NCI-H1092 (cell line): ENCODE measurements at regions not wholly inside any gene's neighbourhood (a gene's known extent, or its start where the extent isn't known, plus 50 kb on each side); places are given as distances from the start of the nearest gene placed in this dataset.

Source experiments
- DNase-seq: peaks from one replicate; lab custom pipeline; 2025; lab: John Stamatoyannopoulos, UW

DNA sequence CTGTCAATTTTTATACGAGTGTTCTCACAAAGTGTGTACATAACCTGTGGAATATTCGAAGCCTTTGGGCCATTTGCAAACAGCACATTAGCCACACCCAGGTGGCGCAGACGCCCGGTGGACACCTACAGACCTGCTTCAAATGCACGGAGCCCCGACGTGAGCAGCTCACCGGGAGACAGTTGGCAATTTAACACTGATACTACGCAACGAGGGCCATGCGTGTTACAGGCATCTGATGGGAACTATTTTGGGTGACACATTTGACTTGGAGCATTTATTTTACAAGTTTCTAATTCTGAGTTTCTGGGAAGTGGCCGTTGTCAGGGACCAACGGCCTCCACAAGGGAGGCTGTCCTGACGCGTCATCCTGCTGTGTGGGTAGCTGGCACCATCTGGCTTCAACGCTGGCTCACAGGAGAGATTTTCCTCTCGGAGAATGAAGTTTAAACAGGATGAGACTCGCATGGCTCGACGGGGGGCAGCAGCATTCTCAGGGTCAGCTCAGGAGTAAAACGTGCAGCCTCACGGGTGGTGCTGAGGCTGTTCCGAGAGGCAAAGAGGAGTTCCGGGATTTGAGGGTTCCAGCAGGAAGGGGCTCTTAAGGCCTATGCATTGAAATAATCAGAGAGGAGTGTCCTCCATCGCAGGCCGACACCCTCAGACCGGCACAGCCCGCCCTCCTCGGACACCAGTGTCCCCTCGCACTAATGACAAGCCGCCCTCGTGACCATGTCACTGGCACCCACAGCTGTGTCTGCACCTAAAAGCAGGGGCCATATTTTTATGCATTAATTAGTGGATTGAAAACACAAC is 207.4 kb downstream of the DLL1 start:
- no peak for DNase-seq

GRCh38 chr6:170082531-170083187 is 208.2 kb downstream of the DLL1 start:
- DNase-seq, result no peak

GRCh38 chr6:170082067-170082466 is 208.8 kb downstream of the DLL1 start:
- no peak for DNase-seq

- no peak for DNase-seq
These were observed 209.3 kb downstream of the DLL1 start for GRCh38 chr6:170081556-170081955.

GRCh38 chr6:170080828-170081371 is 210.0 kb downstream of the DLL1 start:
- DNase-seq, result peak; percentile 76

- DNase-seq, result no peak
These were observed 210.6 kb downstream of the DLL1 start for GRCh38 chr6:170080169-170080827.

- DNase-seq, result no peak
These were observed 214.3 kb downstream of the DLL1 start for GRCh38 chr6:170076466-170077165.

- peak; percentile 15 for DNase-seq
These were observed 215.1 kb downstream of the DLL1 start for GRCh38 chr6:170075659-170076223.

DNA sequence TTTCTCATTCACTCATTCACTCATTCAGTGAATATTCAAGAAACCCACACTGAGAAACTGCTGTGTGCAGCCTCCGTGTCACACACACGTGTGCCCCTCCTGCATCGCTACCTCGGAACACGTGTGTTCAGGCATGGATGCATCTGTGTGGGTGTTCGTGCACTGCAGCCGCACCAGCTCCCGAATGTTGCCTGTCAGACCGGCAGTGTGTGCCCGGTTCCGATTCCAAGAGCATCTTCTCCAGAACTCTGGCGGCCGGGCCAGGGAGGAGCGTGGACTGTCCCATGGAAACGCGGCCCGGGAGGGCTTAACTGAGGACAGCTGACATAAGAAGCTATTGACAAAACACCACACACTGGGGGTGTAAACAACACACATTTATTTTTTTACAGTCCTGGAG is 216.0 kb downstream of the DLL1 start:
- no peak for DNase-seq

DNA sequence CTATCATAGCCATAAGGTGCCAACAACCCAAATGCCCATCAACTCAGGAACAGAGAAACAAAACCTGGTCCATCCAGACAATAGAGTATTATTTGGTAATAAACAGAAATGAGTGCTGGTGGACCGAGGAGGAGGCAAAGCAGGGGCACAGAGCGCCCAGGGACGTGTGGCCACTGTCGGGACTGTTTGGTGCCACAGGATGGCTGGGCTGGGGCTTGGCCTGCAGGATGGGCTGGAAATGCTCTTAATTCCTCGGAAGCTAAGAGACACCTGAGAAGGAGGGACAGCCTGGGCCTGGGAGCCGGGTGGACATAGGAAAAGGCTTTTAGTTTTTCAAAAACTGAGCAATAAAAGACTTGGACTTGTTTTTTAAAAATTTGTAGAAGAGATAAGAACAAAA is 216.4 kb downstream of the DLL1 start:
- no peak for DNase-seq

- DNase-seq, result no peak
These were observed 217.0 kb downstream of the DLL1 start for GRCh38 chr6:170073846-170074245.

DNA sequence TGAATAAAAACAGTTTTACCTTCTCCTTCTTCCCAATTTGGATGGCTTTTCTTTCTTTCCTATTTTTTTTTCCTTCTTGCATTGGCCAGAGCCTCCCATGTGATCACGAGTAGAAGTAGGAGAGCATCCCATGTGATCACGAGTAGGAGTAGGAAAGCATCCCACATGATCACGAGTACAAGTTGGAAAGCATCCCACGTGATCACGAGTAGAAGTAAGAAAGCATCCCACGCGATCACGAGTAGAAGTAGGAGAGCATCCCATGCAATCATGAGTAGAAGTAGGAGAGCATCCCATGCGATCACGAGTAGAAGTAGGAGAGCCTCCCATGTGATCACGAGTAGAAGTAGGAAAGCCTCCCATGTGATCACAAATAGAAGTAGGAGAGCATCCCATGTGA is 218.6 kb downstream of the DLL1 start:
- DNase-seq, result no peak

GRCh38 chr6:170069611-170070010 is 221.3 kb downstream of the DLL1 start:
- DNase-seq, result no peak

- DNase-seq, result no peak
These were observed 222.4 kb downstream of the DLL1 start for GRCh38 chr6:170068496-170068895.

DNA sequence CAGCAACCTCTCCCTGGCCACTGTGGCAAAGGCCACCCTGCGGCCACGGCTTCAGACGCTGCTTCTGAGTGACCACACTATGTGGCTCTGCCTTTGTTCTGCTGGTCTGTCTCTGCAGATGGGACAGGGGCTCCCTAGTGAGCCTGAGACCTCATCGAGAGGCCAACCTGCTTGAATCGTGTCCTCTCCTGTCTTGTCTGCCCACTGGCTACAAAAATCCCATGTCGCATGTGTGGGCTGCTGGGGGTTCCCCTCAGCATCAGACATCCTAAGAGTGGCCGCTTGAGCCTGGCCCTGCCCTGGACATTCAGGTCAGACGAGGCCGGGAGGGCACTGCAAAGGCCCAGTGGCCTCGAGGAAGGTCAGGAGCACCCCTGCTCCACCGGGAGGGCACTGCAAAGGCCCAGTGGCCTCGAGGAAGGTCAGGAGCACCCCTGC is 222.9 kb downstream of the DLL1 start:
- no peak for DNase-seq

DNA sequence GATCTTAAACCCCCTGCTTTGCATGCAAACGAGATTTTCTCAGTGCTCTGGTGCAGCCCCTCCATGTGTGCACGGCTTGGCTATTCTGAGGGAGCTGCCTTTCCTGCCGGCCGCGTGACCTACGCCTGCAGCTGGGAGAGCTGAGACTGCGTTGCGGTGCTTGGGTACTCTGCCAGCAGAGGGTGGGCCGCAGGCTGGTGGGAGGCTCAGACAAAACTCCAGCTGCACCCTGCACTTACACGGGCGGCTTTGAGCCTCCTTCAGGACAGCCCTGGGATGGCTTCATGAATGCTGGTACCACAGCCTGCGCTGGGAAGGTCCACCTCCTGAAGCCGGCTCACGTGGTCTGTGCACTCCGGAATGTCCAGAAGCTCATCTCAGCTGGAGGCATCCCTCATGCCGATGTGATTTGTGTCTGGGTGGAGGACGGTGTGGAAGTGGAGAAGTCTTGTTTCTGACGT is 223.7 kb downstream of the DLL1 start:
- DNase-seq, result no peak

GRCh38 chr6:170066679-170067078 is 224.2 kb downstream of the DLL1 start:
- no peak for DNase-seq

- no peak for DNase-seq
These were observed 226.9 kb downstream of the DLL1 start for GRCh38 chr6:170063851-170064602.

- DNase-seq, result no peak
These were observed 227.4 kb downstream of the DLL1 start for GRCh38 chr6:170063431-170063830.

GRCh38 chr6:170062915-170063241 is 228.0 kb downstream of the DLL1 start:
- DNase-seq, result no peak
